GM19328 (cell line): ENCODE measurements at regions not wholly inside any gene's neighbourhood (a gene's known extent, or its start where the extent isn't known, plus 50 kb on each side); places are given as distances from the start of the nearest gene placed in this dataset.

ENCODE experiments used
- ATAC-seq: cut with Tn5 transposase; IDR thresholded peaks from one replicate; pipeline ENCODE4 v1.9.1; 2021; ENCODE audit warnings: mild to moderate bottlenecking, moderate library complexity; ENCODE audit not compliant: unreplicated experiment

GRCh38 chr4:160161026-160161425 is 1058.1 kb downstream of the RAPGEF2 start:
- no peak for ATAC-seq

GRCh38 chr4:160175064-160175643 is 1072.3 kb downstream of the RAPGEF2 start:
- ATAC-seq, result no peak

- no peak for ATAC-seq
Observed at GRCh38 chr4:160180211-160180610, 1077.3 kb downstream of the RAPGEF2 start.

- no peak for ATAC-seq
Observed at GRCh38 chr4:160182727-160183126, 1079.8 kb downstream of the RAPGEF2 start.

GRCh38 chr4:160184884-160185283 is 1082.0 kb downstream of the RAPGEF2 start:
- ATAC-seq, result no peak

GRCh38 chr4:160193787-160194186 is 1090.9 kb downstream of the RAPGEF2 start:
- ATAC-seq, result no peak

- no peak for ATAC-seq
Observed at GRCh38 chr4:160194716-160195115, 1091.8 kb downstream of the RAPGEF2 start.

- no peak for ATAC-seq
Observed at GRCh38 chr4:160202802-160203201, 1099.9 kb downstream of the RAPGEF2 start.

GRCh38 chr4:160212078-160212477 is 1109.2 kb downstream of the RAPGEF2 start:
- ATAC-seq, result no peak

- no peak for ATAC-seq
Observed at GRCh38 chr4:160213366-160213765, 1110.5 kb downstream of the RAPGEF2 start.

- no peak for ATAC-seq
Observed at GRCh38 chr4:160217352-160217751, 1114.5 kb downstream of the RAPGEF2 start.

- no peak for ATAC-seq
Observed at GRCh38 chr4:160224049-160224448, 1121.2 kb downstream of the RAPGEF2 start.

- ATAC-seq, result no peak
Observed at GRCh38 chr4:160233141-160233540, 1130.3 kb downstream of the RAPGEF2 start.

GRCh38 chr4:160235285-160235684 is 1132.4 kb downstream of the RAPGEF2 start:
- no peak for ATAC-seq

GRCh38 chr4:160235771-160236170 is 1132.9 kb downstream of the RAPGEF2 start:
- ATAC-seq, result no peak

- no peak for ATAC-seq
Observed at GRCh38 chr4:160238790-160239189, 1135.9 kb downstream of the RAPGEF2 start.

- no peak for ATAC-seq
Observed at GRCh38 chr4:160247091-160247656, 1144.3 kb downstream of the RAPGEF2 start.

GRCh38 chr4:160251522-160252170 is 1148.8 kb downstream of the RAPGEF2 start:
- no peak for ATAC-seq

- no peak for ATAC-seq
Observed at GRCh38 chr4:160257318-160257717, 1154.4 kb downstream of the RAPGEF2 start.

- no peak for ATAC-seq
Observed at GRCh38 chr4:160265014-160265413, 1162.1 kb downstream of the RAPGEF2 start.

GRCh38 chr4:160265836-160266235 is 1163.0 kb downstream of the RAPGEF2 start:
- no peak for ATAC-seq

GRCh38 chr4:160276785-160277325 is 1174.0 kb downstream of the RAPGEF2 start:
- ATAC-seq, result no peak
